ENCODE measurements at regions not wholly inside any gene's neighbourhood (a gene's known extent, or its start where the extent isn't known, plus 50 kb on each side); places are given as distances from the start of the nearest gene placed in this dataset.

DNA sequence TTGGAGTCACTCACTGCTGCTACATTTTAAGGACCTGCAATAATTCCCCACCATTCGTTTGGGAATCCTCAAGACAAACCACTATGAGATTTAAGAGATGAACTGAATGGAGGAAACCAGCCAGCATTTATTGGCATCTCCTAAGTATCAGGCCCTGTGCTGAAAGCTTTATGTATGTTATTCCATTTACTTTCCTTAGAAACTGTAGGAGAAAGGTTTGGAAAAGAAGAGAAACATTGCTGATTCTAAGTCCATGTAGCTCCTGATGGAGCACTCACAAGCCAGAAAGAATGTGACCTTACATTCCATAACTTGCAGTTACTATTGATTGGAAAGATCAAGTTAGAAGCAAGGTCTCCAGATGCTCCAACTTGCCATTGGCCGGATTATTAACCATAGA, 267.4 kb downstream of the GAS1 start:
- DNase-seq = no peak

DNA sequence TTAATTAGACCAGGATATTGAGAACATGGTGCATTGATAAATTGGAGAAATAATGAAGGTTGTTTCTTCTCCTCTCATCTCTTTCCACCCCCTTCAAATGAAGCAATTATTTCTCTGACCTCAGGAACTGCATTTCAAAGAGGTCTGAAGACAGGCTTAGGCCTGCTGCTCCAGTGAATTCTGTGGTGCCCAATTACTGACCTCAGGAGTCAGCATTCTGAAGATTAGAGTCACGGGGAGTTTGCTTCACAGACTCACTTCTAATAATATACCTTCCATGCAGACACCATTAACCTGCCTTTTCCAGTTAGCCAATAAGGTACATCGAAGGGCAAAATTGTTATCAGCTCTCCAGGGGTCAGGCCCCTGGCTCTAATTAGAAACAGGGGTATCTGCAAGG, 270.9 kb downstream of the GAS1 start:
- no peak for DNase-seq

DNA sequence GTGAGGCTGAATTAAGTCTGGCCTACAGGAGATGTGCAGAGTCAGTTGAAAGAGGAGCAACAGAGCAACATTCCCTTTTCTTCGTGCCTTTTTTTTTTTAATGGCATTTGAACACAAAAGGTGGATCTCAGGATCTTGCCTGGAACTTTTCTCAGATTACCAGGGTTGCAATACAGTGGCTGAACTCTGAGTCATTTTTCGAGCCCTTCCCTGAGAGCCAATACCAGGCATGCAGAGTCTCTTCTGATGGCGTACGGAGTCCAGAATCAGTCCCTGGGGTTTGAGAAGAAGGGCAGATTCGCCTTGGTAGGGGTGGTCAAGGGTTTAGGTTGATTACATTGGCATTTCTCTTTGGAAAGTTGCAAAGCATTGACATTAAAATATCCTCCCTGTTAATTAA, 271.5 kb downstream of the GAS1 start:
- DNase-seq = no peak

DNA sequence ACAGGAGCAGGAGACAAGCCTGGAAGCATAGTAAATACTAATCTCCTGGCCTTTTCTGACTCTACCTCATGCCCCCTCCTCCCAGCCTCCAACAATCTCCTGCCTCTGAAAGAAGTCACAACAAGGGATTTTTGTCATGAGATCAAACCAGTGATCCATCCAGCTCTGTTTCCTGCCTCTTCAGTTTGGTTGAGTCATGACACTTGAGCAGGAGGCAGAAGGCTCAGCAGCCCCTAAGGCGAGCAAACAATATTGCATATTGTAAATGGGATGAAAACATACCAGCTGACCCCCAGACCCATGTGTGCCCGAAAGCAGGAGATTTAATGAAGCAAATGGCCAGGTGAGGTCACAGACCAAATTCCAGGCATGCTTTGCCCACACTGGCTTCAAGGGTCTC, 272.8 kb downstream of the GAS1 start:
- no peak for DNase-seq

DNA sequence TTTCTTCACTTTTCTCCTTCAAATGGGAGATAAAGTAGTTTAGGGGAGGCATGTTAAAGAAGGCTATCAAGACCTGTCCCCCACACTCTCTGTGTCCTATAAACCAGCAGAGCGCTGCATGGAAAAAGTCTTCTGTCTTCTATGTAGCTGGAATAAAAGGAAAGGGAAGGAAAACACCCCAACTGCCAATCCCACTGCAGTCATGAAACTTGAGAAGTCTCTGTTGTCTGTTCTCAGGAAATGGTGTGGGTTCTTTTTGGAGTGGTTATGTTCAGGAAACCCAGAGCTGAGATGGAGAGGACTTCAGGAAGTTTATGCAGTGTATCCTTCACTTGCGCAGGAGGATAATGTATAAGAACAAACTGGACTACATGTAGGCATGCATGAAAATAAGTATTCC, 274.3 kb downstream of the GAS1 start:
- DNase-seq = no peak

DNA sequence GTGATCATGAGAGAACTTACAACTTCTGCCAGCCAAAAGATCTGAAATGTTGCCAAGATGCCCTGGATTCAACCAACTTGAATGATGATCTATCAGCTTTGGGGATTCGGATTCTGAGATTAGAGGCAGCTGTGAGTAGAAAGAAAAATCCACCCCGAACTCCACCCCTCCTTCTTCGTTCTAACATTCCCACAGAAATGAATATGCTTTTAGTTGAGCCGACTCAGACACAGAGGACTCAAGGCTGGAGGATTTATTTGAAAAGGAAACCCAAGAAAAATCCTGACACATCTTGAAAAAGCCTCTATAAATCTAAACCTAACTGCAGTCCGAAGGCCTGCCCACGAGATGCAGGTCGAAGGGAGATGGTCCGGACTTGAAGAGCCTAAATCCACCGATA, 275.0 kb downstream of the GAS1 start:
- DNase-seq = no peak

DNA sequence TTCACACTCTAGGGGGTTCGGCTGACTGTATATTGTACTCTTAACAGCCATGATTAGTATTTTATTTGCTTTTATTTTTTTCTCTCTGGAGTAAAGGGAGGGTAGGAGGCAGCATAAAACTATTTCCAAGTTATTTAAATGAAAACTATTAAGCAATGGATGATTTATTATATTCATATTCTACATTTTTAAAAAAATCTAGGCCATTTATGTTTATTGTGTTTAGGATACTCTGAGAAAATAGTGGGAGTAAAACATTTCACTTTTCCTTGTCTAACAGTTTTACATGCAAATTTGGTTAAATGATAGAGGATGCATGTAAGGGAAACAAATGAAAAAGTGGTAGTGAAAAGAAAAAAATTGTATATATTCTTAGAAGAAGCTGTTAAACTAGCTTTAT, 276.3 kb downstream of the GAS1 start:
- DNase-seq = no peak

DNA sequence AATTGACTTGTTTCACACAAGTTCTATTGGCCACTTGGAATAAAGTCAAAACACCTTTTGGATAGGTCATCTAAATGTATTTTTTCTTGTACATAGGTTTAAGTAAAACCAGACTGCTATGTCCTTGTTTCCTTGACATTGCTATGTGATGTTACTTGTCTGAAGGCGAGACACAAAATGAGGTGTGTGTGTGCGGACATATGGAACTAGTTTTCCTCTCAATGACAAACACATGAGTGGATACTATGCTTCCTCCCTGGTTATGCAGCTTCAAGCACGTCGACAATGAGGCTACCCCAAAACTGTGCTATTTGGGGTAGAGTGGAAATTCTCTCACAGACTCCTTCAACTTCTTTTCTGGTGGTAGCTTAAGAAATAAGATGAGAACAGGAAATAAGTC, 276.8 kb downstream of the GAS1 start:
- DNase-seq = no peak

DNA sequence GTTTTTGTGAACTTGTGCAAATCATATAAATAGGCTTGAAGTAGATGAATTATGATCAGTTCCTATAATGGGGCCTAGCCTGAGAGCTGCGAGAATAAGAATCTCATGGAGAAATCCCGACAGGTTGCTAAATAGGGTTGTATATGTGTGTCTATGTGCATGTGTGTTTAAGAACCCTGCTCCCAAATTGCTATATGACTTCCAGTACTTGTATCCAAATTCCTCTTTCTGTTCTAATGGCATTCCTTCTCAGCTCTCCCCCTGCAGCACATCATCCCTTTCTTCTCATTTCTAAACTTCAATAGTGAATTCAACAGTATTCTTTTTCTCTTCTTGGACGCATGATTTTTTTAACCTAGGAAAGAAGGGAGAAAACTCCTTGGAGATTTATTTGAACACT, 277.2 kb downstream of the GAS1 start:
- no peak for DNase-seq

DNA sequence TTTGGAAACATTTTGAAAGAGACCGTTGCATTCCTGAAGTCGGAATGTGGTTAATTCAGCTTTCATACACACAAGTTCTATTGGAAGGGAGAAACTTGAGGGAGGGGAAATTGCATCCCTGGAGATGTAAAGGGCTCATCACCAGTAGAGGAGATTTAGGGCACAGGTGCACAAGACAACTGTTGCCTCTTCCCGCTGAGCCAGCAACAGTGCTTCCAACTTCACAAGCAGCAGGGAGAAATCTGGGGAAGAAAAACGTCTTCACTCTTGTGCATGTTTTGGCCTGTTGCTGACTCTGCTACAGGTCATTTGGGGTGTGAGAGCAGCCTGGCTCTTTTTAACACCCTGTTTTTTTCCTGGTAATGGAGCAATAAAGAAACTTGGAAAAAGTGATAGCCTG, 277.9 kb downstream of the GAS1 start:
- DNase-seq = no peak

DNA sequence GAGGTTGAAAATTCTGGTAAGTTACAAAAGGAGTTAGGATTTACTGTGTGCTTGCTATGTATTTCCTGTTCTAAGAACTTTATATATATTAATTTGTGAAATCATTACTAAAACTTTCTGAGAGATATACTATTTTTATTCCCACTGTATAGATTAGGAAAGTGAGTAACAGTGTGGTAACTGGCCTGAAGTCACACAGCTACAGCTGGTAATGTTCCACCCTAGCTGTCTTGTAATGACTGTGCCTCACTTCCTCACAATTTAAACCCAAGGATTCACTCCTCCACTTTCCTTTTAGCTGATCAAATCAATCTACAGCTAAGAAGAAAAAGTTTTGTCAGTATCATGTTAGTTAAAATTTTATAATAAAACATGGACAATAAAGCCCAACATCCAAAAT, 278.8 kb downstream of the GAS1 start:
- DNase-seq = no peak

DNA sequence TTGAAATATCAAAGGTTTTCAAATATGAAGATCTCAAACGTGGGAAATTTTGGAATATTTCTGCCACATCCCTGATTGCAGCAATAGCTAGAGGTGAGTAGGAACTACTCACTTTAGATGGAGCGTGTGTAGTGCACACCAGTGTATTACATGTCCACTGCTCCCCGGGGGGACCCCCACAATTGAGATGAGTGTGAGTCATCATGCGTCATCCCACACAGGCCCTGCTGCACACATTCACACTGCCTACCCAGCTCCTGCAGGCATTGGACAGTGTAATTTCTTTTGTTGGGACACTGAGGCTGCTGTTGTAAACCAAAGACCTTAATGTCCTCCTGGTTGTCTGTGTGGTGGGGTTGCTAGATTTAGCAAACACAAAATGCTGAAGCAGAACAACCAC, 280.0 kb downstream of the GAS1 start:
- DNase-seq = no peak

DNA sequence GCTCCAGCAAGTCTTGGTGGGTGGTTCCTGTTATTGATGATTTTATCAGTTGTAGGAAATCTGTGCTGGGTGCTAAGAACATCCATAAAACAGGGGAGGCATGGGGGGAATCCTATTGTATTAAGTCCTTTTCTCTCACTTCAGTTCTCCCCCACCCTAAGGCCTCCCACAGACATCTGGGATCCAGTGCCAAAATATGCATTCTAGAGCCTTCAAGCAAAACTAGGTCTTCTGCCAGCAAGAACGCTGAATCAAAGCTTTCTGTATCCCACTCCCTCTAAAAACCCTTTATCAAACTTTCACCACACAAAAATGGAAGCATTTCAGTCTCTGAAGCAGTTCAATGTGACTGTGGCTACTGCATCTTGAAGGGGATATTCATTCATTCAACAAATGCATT, 281.9 kb downstream of the GAS1 start:
- DNase-seq = no peak

DNA sequence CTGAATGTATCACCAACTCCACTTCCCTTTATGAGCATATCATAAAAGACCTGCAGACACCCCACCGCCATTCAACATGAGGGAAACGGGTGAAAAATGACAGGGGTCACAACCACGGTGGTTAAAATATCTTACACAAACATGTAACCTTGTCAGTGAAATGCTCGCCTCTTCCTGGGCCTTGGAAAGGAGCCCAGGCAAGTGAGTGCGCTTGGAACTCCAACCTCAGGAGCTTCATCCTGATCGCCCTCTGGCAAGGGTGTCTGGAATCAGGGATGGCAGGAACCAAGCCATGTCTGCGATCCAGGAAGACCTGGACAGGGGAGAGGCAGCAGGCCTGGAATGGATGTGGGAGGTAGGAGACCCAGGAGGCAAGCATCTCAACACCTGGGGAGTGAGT, 282.7 kb downstream of the GAS1 start:
- DNase-seq = no peak

DNA sequence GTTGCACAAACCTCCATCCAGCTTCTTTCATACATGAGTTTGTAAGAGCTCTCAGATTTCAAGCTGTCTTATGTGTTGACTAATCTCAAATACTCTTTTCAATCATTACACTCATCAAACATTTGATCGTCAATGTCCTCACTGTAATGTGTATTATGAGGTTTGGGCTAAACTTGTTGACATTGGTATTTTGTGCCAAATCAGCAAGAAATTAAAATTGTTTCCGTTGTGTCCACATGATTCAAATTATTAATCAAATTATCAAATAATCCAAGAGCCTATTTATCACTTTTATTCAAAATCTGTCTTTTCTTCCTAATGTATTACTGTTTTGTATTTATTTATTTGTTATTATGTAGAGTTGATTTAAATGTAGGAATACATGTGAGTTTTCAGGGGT, 283.4 kb downstream of the GAS1 start:
- DNase-seq = no peak

DNA sequence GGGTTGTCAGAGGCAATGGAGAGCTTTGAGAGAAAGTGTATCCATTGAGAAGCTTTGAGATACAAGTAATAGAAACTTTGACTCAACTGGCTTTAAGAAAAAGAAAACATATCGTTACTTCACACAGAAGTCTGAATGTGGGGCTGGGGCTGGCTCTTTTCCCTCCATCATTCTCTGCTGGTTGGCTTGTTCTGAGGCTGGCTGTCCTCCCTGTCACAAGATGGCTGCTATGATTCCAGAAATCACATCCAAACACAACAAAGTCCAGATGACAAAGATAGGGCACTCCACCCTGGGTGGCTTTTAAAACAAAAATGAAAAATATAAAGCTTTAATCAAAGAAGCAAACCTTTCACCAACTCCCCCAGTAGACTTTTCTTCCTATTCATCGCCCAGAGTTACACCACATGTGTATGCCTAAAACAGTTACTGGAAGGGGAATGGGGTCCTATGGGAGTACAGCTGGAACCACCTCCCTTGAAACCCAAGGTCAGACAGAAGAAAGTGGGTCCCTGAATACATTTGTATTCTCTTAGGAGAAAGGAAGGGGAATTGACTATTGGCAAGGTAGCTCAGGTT, 284.3 kb downstream of the GAS1 start:
- DNase-seq = no peak

DNA sequence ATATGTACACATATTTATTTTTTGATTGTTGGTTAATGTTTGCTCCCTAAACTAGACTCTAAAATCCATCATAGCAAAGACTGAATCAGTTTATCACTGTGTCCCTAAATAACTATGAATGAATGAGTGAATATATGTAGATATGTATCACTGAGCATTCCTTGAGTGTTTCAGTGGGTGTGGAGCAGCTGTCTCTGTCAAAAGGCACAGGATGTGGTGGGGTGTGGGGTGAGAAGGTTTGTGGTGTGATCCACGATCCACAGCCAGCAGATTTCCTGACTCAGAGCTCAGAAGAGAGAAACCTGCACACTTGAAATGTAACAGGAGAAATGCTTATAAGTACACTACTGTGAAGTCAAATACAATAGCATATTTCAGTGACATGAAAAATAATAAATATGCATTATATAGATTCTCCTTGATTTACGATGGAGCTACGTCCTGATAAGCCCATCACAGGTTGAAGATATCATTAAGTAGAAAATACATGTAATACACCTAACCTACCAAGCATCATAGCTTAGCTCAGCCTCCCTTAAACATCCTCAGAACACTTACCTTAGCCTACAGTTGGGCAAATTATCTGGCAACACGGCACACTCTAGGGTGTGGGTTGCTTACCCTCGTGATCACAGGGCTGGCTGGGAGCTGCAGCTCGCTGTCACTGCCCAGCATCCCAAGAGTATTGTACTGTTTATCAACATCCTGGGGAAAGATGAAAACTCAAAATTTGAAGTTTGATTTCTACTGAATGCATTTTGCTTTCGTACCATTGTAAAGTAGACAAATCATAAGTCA, 287.0 kb downstream of the GAS1 start:
- DNase-seq = no peak

DNA sequence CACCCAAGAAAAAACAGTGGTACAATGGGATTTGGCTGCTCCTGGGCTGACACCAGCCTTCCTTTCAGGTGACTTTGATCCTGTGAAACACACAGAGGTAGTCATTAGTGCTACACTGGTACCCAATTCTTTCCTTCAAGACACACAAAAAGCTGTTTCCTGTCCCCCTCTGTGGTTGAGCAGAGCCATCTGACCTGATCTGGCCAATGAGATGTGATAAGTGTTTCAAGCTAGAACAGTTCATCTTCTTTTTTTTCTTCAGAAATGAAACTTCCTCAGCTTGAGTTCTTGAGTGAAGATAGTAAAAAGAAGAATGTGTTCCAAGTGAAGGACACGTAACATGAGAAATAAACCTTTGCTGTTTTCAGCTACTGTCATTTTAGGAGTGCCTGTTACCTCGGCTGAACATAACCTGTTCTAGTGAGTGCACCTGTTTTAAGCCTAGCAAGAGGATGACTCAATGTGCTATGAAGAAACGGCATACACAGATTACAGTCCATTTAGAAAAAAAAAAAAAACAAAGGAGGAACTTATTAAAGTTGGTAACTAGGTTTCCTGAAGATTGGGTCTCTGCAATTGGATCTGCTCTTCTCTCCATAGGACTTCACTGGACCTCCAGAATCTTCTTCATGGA, 287.8 kb downstream of the GAS1 start:
- DNase-seq = no peak

DNA sequence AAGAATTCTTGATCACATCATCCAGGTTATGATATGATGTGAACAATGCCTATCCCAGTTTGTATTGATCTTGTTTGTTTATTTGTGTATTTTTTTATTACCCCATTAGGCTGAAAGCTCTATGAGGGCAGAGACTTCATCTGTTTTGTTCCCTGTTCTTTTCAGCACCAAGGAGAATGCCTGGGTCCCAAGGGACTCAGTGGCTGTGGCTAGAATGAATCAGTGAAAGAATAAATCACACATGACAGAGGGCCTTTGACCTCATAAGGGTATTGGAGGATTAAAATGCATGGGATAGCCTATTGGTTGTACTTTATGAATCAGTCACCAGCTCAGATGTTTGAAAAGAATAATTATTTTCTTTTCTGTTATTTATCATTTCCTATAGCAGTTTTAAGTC, 292.2 kb downstream of the GAS1 start:
- DNase-seq = no peak

DNA sequence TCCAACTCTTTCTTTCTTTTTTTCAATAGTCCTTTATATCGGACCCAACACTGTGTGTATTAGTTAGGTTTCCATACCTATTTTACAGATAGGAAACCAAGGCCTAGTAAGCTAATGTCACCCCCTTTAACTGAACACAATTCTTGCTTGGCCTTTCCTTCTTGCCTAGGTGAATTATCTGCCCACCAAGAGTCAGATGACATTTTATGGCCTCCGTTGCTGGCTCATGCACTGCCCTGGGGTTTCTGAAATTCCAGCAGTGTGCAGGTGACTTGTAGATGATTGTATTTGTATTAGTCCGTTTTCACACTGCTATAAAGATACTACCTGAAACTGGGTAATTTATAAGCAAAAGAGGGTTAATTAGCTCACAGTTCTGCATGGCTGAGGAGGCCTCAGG, 293.8 kb downstream of the GAS1 start:
- DNase-seq = no peak

DNA sequence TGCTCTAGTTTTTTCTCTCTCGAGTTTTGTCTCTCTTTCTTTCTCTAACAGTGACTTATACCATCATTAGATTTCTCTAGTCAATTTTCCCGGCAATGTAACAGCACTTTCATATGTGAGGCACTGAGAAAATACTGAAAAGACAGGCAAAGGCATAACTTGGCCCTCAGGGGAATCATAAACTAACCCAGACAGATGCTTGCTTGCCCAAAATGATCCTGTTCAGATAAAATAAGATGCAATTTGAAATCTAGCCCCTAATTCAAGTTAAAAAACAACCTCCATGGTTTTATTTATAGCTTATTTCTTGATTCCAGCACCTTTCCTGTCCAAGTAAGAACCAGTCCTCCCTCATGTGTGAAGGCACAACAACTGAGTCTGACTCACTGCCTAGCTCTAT, 294.6 kb downstream of the GAS1 start:
- no peak for DNase-seq

DNA sequence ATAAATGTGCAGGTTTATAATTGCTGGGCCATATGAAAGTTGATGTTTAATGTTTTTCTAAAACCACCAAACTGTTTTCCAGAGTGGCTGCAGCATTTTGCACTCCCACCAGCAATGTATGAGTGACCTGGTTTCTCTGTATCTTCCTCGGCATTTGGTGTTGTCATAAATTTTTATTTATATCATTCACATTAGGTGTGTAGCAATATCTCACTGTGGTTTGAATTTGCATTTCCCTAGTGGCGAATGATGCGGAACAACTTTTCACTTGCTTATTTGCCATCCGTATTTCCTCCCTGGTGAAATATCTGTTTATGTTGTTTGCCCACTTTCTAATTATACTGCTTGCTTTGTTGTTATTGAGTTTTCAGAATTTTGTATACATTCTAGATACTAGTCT, 295.7 kb upstream of the TUT7 start:
- no peak for DNase-seq

DNA sequence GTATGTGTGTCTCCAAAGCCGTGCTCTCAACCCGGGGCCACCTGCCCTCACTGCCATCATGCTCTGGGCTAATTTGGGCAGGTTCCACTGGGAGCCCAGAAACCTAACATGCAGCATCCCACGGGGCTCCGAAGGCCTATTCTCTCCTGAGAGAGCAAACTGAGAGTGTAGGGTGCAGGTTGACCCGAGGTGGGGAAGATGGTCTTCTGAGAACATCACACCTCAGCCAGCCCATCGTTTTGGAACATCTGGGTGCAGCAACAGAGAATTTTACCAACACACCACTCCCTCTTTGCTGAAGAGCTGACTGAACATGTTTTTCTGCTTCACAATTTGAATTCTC, 294.6 kb upstream of the TUT7 start:
- DNase-seq = no peak

DNA sequence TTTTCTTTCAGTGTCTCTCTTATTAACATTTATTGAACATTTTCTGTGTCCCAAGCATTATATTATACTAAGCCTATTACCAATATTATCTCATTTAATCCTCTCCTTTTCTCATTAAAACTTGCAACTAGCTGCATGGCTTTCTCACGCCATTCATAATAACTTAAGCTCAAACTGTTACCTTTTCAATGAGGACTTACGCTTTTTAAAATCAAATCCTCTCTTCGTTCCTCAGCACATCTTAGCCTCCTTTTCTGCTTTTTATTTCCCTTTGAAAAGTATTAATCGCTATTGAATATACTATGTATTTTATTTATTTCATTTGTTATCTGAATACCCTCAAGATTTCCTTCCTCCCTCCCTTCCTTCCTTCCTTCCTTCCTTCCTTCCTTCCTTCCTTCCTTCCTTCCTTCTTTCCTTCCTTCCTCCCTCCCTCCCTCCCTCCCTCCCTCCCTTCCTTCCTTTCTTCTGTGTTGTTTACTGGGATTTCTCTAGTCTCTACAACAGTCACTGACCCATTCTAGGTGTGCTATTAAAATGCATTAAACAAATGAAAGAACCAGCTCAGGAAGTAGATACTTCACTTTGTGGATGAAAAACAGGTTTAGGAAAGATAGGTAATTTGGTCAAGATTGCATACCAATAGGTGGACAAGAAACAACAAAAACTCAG, 294.1 kb upstream of the TUT7 start:
- no peak for DNase-seq
